Breast epithelium (tissue), 3 donors: ENCODE measurements at regions not wholly inside any gene's neighbourhood (a gene's known extent, or its start where the extent isn't known, plus 50 kb on each side); places are given as distances from the start of the nearest gene placed in this dataset.

Experiments
- CTCF ChIP-seq, 3 donors: fragments of 450-650 bp; IDR thresholded peaks; one replicate each; pipeline ENCODE4 v1.5.1; 2016 to 2017; ENCODE audit warnings: antibody characterized with exemption in 3 of 3, mild to moderate bottlenecking in 3 of 3, moderate library complexity in 3 of 3
- POLR2A ChIP-seq: fragments of 450-650 bp; IDR thresholded peaks from one replicate; pipeline ENCODE4 v1.6.1; 2016; ENCODE audit warnings: antibody characterized with exemption, mild to moderate bottlenecking, moderate library complexity

DNA sequence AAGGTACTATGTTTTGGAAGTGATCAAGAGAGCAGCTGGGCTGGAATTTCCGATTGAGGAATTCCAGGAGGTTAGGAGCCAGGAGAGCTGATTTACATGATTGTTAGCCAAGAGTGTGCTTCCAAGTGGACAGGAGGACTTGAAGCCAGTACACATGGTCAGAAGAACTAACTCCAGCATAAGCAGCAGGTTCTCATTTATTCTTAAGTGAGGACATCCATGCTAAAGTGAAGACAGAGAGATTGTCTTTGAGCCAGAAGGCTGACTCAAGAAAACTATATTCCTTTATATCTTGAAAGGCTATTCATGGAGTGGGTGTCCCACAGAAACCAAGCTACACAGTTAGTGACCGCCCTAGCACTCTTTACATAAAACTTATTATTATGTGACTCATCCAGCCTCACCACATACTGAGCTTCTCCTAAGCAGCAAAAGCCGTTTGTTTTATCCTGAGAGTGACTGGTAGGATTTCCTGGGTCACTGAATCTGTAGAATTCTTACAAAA is 56.7 kb upstream of the SEMA3A start:
- no peak for TF ChIP-seq CTCF (IDR thresholded peaks at IDR 0.05)
- no peak for TF ChIP-seq POLR2A
